K562 (cell line): ENCODE measurements at regions not wholly inside any gene's neighbourhood (a gene's known extent, or its start where the extent isn't known, plus 50 kb on each side); places are given as distances from the start of the nearest gene placed in this dataset.

Source experiments
- ATAC-seq: fragments of 200-7000 bp; cut with Tn5 transposase; 3 replicates; pipeline ENCODE4 v1.9.1; 2020; ENCODE audit warnings: moderate library complexity
- BruUV-seq: library from RNA; stranded (reverse); fragments of 400-500 nt; replicated peaks from 2 replicates; lab custom pipeline; 2021; lab: Mats Ljungman, UMichigan
- CTCF ChIA-PET: fragments of 300-600 bp; formaldehyde crosslinking; extraction: SDS; loops from one replicate; lab custom pipeline; 2021; ENCODE audit warnings: low intra/inter-chr PET ratio; lab: Yijun Ruan, JAX
- POLR2A ChIA-PET: fragments of 300-600, 350-650 bp; sonication (Branson Sonifier 250); formaldehyde crosslinking; extraction: SDS; loops from one replicate; lab custom pipeline; 2021; ENCODE audit warnings: antibody characterized with exemption, inconsistent platforms; lab: Yijun Ruan, JAX
- DNase-seq, 4 experiments: peaks; one replicate each; pipeline versions ENCODE4 v3.0.0 to v3.0.0-alpha.2; 2011 to 2018; ENCODE audit warnings: low spot score in 3 of 4, mixed read lengths in 3 of 4; ENCODE audit errors: extremely low read depth in 1 of 4
- FAIRE-seq: peaks from 2 replicates; lab custom pipeline; 2011; peaks lifted over from hg19 to GRCh38; lab: Jason Lieb, UNC
- H2AFZ ChIP-seq: 2 replicates; pipeline ENCODE4 v1.6.0; 2011; ENCODE audit warnings: low read depth, low read length, control low read depth, inconsistent platforms
- H3K27ac ChIP-seq: fragments of 200-600 bp; 3 replicates; pipeline ENCODE4 v1.8.0; 2011; ENCODE audit warnings: low read depth, mild to moderate bottlenecking, control low read depth, inconsistent platforms, low read length, moderate library complexity, mixed read lengths; ENCODE audit errors: extremely low read depth
- H3K27me3 ChIP-seq, 2 experiments: fragments of 300-600 bp in 1 of 2; 2 replicates in 1 of 2; 3 replicates in 1 of 2; pipeline versions ENCODE4 v1.6.0 to v1.8.0; 2011; ENCODE audit warnings: inconsistent platforms in 2 of 2, low read length in 2 of 2, mild to moderate bottlenecking in 1 of 2, mixed read lengths in 1 of 2, moderate library complexity in 1 of 2; ENCODE audit not compliant: control insufficient read depth in 2 of 2, insufficient read depth in 2 of 2
- H3K36me3 ChIP-seq: fragments of 300-600 bp; 3 replicates; pipeline ENCODE4 v1.8.0; 2011; ENCODE audit warnings: mild to moderate bottlenecking, low read length, inconsistent platforms; ENCODE audit not compliant: control insufficient read depth, insufficient read depth
- H3K4me1 ChIP-seq, 2 experiments: fragments of 200-600 bp in 1 of 2; replicated peaks in 1 of 2; 2 replicates in 1 of 2; 3 replicates in 1 of 2; pipeline versions ENCODE4 v1.5.1 to v1.8.0; 2011; ENCODE audit warnings: inconsistent platforms in 2 of 2, low read length in 2 of 2, mild to moderate bottlenecking in 1 of 2, mixed read lengths in 1 of 2, moderate library complexity in 1 of 2; ENCODE audit not compliant: control insufficient read depth in 2 of 2, insufficient read depth in 2 of 2
- H3K4me2 ChIP-seq: 2 replicates; pipeline ENCODE4 v1.6.1; 2011; ENCODE audit warnings: low read length, control low read depth, inconsistent platforms, mixed read lengths; ENCODE audit not compliant: insufficient read depth
- H3K4me3 ChIP-seq: fragments of 200-600 bp; sonication (generic), shearing (Covaris generic); 2 replicates; pipeline ENCODE4 v1.5.1; 2016; ENCODE audit warnings: control low read depth, inconsistent platforms
- H3K79me2 ChIP-seq: fragments of 200-600 bp; 3 replicates; pipeline ENCODE4 v1.8.0; 2011; ENCODE audit warnings: low read length, inconsistent platforms; ENCODE audit not compliant: control insufficient read depth, insufficient read depth
- H3K9ac ChIP-seq, 2 experiments: 2 replicates each; pipeline versions ENCODE4 v1.6.0 to v1.6.1; 2011; ENCODE audit warnings: low read depth in 2 of 2, low read length in 2 of 2, control low read depth in 1 of 2, inconsistent platforms in 1 of 2, mild to moderate bottlenecking in 1 of 2, mixed read lengths in 1 of 2; ENCODE audit not compliant: insufficient read depth in 1 of 2
- H3K9me1 ChIP-seq: one replicate; pipeline ENCODE4 v1.6.0; 2011; ENCODE audit warnings: inconsistent platforms, mild to moderate bottlenecking, low read length, moderate library complexity; ENCODE audit not compliant: control insufficient read depth, insufficient read depth
- H3K9me3 ChIP-seq: replicated peaks from 2 replicates; pipeline ENCODE4 v1.5.1; 2011; ENCODE audit warnings: low read depth, low read length, inconsistent platforms; ENCODE audit not compliant: control insufficient read depth, insufficient read depth
- H4K20me1 ChIP-seq: replicated peaks from 2 replicates; pipeline ENCODE4 v1.6.1; 2011; ENCODE audit warnings: low read length, inconsistent platforms, mixed read lengths; ENCODE audit not compliant: control insufficient read depth, insufficient read depth
- BCL6 ChIP-seq: fragments of 250-450 bp; sonication (Bioruptor Pico); IDR thresholded peaks from 2 replicates; pipeline ENCODE4 v1.4.0; 2020
- BCLAF1 ChIP-seq, 2 experiments: fragments of 450-650 bp in 1 of 2; IDR thresholded peaks; 2 replicates each; pipeline ENCODE4 v1.6.1; 2011 to 2017; ENCODE audit warnings: low read depth in 2 of 2, antibody characterized with exemption in 1 of 2, borderline replicate concordance in 1 of 2, low read length in 1 of 2, mild to moderate bottlenecking in 1 of 2, mixed read lengths in 1 of 2; ENCODE audit not compliant: control insufficient read depth in 1 of 2
- HNRNPLL ChIP-seq: fragments of 200-400 bp; formaldehyde crosslinking; IDR thresholded peaks from 2 replicates; pipeline ENCODE4 v1.6.1; 2017; ENCODE audit warnings: low read length, low read depth, mild to moderate bottlenecking; ENCODE audit not compliant: poor library complexity, severe bottlenecking
- RBM34 ChIP-seq: fragments of 200-400 bp; formaldehyde crosslinking; IDR thresholded peaks from 2 replicates; pipeline ENCODE4 v1.6.1; 2018; ENCODE audit warnings: low read length, borderline replicate concordance; ENCODE audit not compliant: insufficient read depth
- XRCC3 ChIP-seq: fragments of 450-650 bp; IDR thresholded peaks from 2 replicates; pipeline ENCODE4 v1.6.1; 2017; ENCODE audit warnings: mild to moderate bottlenecking, moderate library complexity
- ZBTB11 ChIP-seq, 3 experiments: fragments of 200-800 bp in 1 of 3; fragments of 250-450 bp in 1 of 3; fragments of 450-650 bp in 1 of 3; sonication (Bioruptor Pico) in 1 of 3; sonication (Bioruptor generic) in 1 of 3; formaldehyde crosslinking in 1 of 3; IDR thresholded peaks; 2 replicates each; pipeline versions ENCODE4 v1.6.1 to v1.8.0; 2016 to 2022; ENCODE audit warnings: mild to moderate bottlenecking in 2 of 3, missing genetic modification characterization in 2 of 3, missing compliant biosample characterization in 1 of 3, moderate library complexity in 1 of 3
- WGBS: fragments of 100-300 bp; shearing (Covaris generic); methylation state at CpG from one replicate; pipeline ENCODE4 v1.1.6; 2016; ENCODE audit warnings: low coverage, mixed read lengths; ENCODE audit not compliant: insufficient coverage; ENCODE audit errors: missing lambda C conversion rate; 5-methylcytosine and 5-hydroxymethylcytosine counted together
- in situ Hi-C: fragments of 300-500 bp; cut with MboI; formaldehyde crosslinking; loops from 4 replicates; pipeline ENCODE4 v1.15.0; 2018; ENCODE audit warnings: inconsistent platforms, mixed read lengths
- intact Hi-C: fragments of 100-400 bp; cut with micrococcal nuclease; formaldehyde crosslinking; loops from 2 replicates; pipeline ENCODE4 v1.14.2; 2022

- Histone ChIP-seq H3K9me1 (no peaks in the 10 kb centered on the region), H4K20me1 (no peaks in the 10 kb centered on the region), H3K4me3 (no peak overlapping the region), H2AFZ (peak overlapping the region; percentile 91), H3K4me1 (peaks cover 4 to 13% of the 10 kb centered on the region in 2 experiments), H3K79me2 (no peaks in the 10 kb centered on the region), H3K9ac (no peak overlapping the region), H3K9me3 (no peaks in the 10 kb centered on the region), H3K27me3 (no peaks in the 10 kb centered on the region), H3K36me3 (no peaks in the 10 kb centered on the region), H3K27ac (0 out of 3 replicates have a peak overlapping the region, but pooled peaks have one; percentile 16), H3K4me2 (no peak overlapping the region)
- intact Hi-C loops = no loop called here
- in situ Hi-C loops = no loop called here
- DNase-seq (no peak), ATAC-seq (peak; percentile 63), FAIRE-seq (no peak)
- TF ChIP-seq HNRNPLL (peak; percentile 43), XRCC3 (no peak), BCL6 (CRISPR knock-in tag) (no peak), ZBTB11 (CRISPR knock-in tag; IDR thresholded peaks at IDR 0.05) (peak in 1 of 3 experiments; percentile 91; a peak in 2 of 6 replicates), RBM34 (no peak), BCLAF1 (IDR thresholded peaks at IDR 0.05; ENCODE audit: borderline replicate concordance in 1 of 2, control insufficient read depth in 1 of 2, low read depth in 2 of 2, low read length in 1 of 2) (0 out of 4 replicates have a peak, but pooled peaks of 1 of the 2 experiments have one; percentile 20)
- CTCF ChIA-PET = no interaction called here
- BruUV-seq = no TSS peak
- POLR2A ChIA-PET = no interaction called here
- 73% methylated on average over 8 of the region's 8 CpGs for WGBS
Measured at GRCh38 chr20:53685070-53685595, 91.5 kb upstream of the ZNF217 start.
